Breast epithelium (tissue), 4 donors: ENCODE measurements at regions not wholly inside any gene's neighbourhood (a gene's known extent, or its start where the extent isn't known, plus 50 kb on each side); places are given as distances from the start of the nearest gene placed in this dataset.

ENCODE experiments used
- DNase-seq, 2 donors: peaks; one replicate each; pipeline ENCODE4 v3.0.0-alpha.2; 2019; ENCODE audit warnings: low spot score in 2 of 2
- H3K27ac ChIP-seq, 2 donors: fragments of 200-600 bp; sonication (generic) in 1 of 2; one replicate each; pipeline ENCODE4 v1.5.1; 2016 to 2019; ENCODE audit warnings: mild to moderate bottlenecking in 1 of 2
- H3K27me3 ChIP-seq, 2 donors: fragments of 200-600 bp; sonication (generic) in 1 of 2; one replicate each; pipeline versions ENCODE4 v1.5.1 to v1.6.0; 2017 to 2019; ENCODE audit warnings: control low read depth in 1 of 2, mild to moderate bottlenecking in 1 of 2
- H3K36me3 ChIP-seq: fragments of 200-600 bp; one replicate; pipeline ENCODE4 v1.5.1; 2019
- H3K4me1 ChIP-seq, 2 donors: fragments of 200-600 bp; sonication (generic); one replicate each; pipeline ENCODE4 v1.5.1; 2016 to 2019; ENCODE audit warnings: control low read depth in 1 of 2
- H3K4me3 ChIP-seq, 3 donors: fragments of 200-600 bp; sonication (generic); 1 replicate in 2 of 3; 2 replicates in 1 of 3; pipeline ENCODE4 v1.5.1; 2016 to 2019; ENCODE audit warnings: mild to moderate bottlenecking in 3 of 3, moderate library complexity in 2 of 3
- H3K9me3 ChIP-seq, 2 donors: fragments of 200-600 bp; sonication (generic) in 1 of 2; one replicate each; pipeline ENCODE4 v1.5.1; 2016 to 2019; ENCODE audit warnings: control low read depth in 1 of 2
- CTCF ChIP-seq, 3 donors: fragments of 450-650 bp; IDR thresholded peaks; one replicate each; pipeline ENCODE4 v1.5.1; 2016 to 2017; ENCODE audit warnings: antibody characterized with exemption in 3 of 3, mild to moderate bottlenecking in 3 of 3, moderate library complexity in 3 of 3
- POLR2A ChIP-seq: fragments of 450-650 bp; IDR thresholded peaks from one replicate; pipeline ENCODE4 v1.6.1; 2016; ENCODE audit warnings: antibody characterized with exemption, mild to moderate bottlenecking, moderate library complexity
- POLR2AphosphoS5 ChIP-seq, 3 donors: sonication (generic); formaldehyde crosslinking; IDR thresholded peaks; one replicate each; pipeline ENCODE4 v1.6.1; 2017; ENCODE audit warnings: antibody characterized with exemption in 3 of 3
- intact Hi-C: fragments of 100-400 bp; cut with DNase I; formaldehyde crosslinking; loops from one replicate; pipeline ENCODE4 v1.15.1; 2023; ENCODE audit warnings: low total_unique reads

DNA sequence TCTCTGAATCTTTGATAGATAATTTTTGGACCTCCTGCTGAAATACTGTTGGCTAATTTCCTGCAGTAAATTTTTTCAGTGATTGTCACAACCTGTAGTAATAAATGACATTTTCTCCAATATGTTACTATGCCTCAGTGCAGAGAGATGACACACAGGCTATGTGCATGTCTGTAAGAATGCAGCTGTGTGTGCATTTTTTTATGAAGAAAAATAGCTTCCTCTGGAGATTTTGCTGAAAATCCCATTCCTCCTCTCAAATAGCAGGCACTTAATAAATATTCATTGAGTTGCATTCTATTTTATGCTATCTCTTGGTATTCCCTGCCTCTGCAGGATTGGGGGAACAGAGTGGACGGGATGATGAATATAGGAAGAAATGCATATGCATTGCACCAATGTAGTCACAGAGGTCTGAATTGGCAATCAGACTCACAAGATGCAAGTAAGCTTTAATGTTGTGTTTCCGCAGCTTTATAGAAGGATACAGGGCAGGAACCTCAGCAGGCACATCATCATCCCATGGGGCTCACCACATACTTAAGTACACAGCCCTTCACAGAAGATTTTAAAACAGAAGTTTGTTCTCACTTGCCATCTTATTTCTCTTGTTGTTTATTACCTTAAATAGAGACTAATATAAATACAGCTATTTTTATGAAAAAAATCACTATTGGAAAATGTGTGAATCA lies 474.7 kb downstream of the EPM2A start:
- no peak for DNase-seq
- H3K9me3 ChIP-seq: peaks cover 0 to under 1% of the 10 kb centered on the region in 2 donors
- TF ChIP-seq POLR2A: no peak
- TF ChIP-seq CTCF (IDR thresholded peaks at IDR 0.05): no peak
- TF ChIP-seq POLR2AphosphoS5 (IDR thresholded peaks at IDR 0.05): no peak
- H3K4me1 ChIP-seq: no peaks in the 10 kb centered on the region
- H3K27me3 ChIP-seq: no peaks in the 10 kb centered on the region
- intact Hi-C loops: no loop called here
- no peaks in the 10 kb centered on the region for H3K36me3 ChIP-seq
- no peak overlapping the region for H3K4me3 ChIP-seq
- no peak overlapping the region for H3K27ac ChIP-seq

DNA sequence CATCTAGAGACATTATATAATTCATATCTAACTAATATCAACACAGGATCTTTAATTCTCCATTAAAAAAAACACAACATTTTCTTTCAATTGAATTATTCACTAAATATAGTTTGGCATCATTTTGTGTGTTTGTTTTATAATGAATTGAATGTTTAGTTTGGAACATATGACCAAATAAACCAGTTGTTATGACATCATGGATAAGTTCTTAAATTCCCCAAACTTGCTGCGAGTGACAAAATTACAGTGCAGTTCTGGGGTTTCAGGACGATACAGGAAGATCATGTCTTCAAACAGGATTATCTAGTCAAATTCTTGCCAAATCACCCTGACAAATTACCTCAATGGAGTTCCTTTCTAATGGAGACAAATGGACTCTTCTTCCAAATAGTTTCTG lies 473.6 kb downstream of the EPM2A start:
- intact Hi-C loops: no loop called here

GRCh38 chr6:145262771-145263170 lies 472.5 kb downstream of the EPM2A start:
- H3K4me1 ChIP-seq: no peaks in the 10 kb centered on the region
- H3K4me3 ChIP-seq: no peak overlapping the region
- intact Hi-C loops: no loop called here
- H3K27ac ChIP-seq: no peak overlapping the region
- H3K9me3 ChIP-seq: no peaks in the 10 kb centered on the region
- H3K36me3 ChIP-seq: no peaks in the 10 kb centered on the region
- no peaks in the 10 kb centered on the region for H3K27me3 ChIP-seq
- DNase-seq: no peak
- TF ChIP-seq POLR2AphosphoS5 (IDR thresholded peaks at IDR 0.05) (no peak), CTCF (IDR thresholded peaks at IDR 0.05) (no peak), POLR2A (no peak)

More for the DNA sequence above, 473.6 kb downstream of the EPM2A start:
- Histone ChIP-seq H3K27me3 (no peaks in the 10 kb centered on the region), H3K36me3 (no peaks in the 10 kb centered on the region), H3K9me3 (no peaks in the 10 kb centered on the region), H3K4me3 (no peak overlapping the region), H3K4me1 (no peaks in the 10 kb centered on the region), H3K27ac (no peak overlapping the region)
- no peak for DNase-seq
- TF ChIP-seq POLR2A (no peak), POLR2AphosphoS5 (IDR thresholded peaks at IDR 0.05) (no peak)

GRCh38 chr6:145263778-145264211 lies 471.5 kb downstream of the EPM2A start:
- TF ChIP-seq POLR2A: no peak
- no peak for TF ChIP-seq CTCF (IDR thresholded peaks at IDR 0.05)
- no peak for TF ChIP-seq POLR2AphosphoS5 (IDR thresholded peaks at IDR 0.05)
- no peaks in the 10 kb centered on the region for H3K36me3 ChIP-seq
- H3K4me1 ChIP-seq: no peaks in the 10 kb centered on the region
- intact Hi-C loops: no loop called here
- H3K27me3 ChIP-seq: no peaks in the 10 kb centered on the region
- H3K27ac ChIP-seq: no peak overlapping the region
- H3K9me3 ChIP-seq: no peaks in the 10 kb centered on the region
- H3K4me3 ChIP-seq: no peak overlapping the region
- DNase-seq: no peak

DNA sequence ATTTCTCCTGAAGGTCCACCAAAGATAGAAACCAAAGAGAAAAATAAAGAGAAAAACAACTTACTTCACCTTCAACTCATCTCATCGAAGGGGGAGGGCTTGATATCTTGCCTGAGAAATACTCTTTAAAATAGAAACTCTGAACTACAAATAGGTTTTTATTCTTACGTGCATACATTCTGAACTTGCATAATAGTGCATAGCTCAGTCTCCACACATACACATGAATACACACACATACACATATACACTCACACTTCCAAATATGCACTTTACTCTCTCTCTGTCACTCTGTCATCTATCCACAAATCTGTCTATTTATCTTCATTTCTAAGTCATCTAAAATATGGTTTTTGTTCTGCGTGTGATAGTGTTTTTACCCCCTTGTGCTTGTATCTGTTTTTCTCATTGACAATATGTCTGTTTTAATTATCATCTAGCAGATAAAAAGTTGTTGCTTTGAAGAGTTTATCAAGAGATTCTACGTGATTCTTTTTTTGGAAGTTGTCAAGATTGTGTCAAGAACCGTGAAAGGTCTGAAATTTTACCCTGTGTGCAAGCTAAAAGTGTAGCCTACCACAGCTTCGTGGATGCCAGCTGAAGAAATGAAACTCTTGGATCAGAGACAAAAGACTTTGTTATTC lies 468.8 kb downstream of the EPM2A start:
- H3K4me1 ChIP-seq: no peaks in the 10 kb centered on the region
- H3K36me3 ChIP-seq: no peaks in the 10 kb centered on the region
- intact Hi-C loops: no loop called here
- no peak overlapping the region for H3K4me3 ChIP-seq
- H3K27me3 ChIP-seq: no peaks in the 10 kb centered on the region
- TF ChIP-seq POLR2AphosphoS5 (IDR thresholded peaks at IDR 0.05): no peak
- no peak for TF ChIP-seq POLR2A
- TF ChIP-seq CTCF (IDR thresholded peaks at IDR 0.05): no peak
- H3K27ac ChIP-seq: no peak overlapping the region
- DNase-seq: no peak
- H3K9me3 ChIP-seq: no peaks in the 10 kb centered on the region
